ENCODE measurements at regions not wholly inside any gene's neighbourhood (a gene's known extent, or its start where the extent isn't known, plus 50 kb on each side); places are given as distances from the start of the nearest gene placed in this dataset.

DNA sequence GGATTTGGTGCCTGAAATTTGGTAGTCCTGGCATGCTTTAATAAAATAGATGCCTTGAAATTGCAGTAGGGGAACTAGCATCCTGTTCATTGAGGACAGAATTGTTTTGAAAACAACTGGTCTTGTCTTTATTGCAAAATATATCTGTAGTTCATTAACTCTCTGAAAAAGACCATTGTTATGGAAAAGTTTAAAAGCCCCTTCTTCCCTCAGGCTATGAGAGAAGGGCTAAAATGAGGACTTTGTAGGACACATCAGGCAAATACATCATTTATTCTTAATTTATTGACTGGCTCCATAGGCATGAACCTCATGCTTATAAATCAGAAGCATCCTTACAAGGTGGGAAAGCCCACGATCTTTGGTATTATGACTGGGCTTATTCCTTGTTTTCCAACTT, 221.0 kb upstream of the CBLB start:
- TF ChIP-seq POLR2A (IDR thresholded peaks at IDR 0.05; ENCODE audit: low read depth, low read length) (no peak), POLR2AphosphoS5 (IDR thresholded peaks at IDR 0.05; ENCODE audit: low read depth, low read length) (no peak)

Data from GM12891 (cell line).